Smooth muscle cell of the brain vasculature (primary cell): ENCODE measurements at regions not wholly inside any gene's neighbourhood (a gene's known extent, or its start where the extent isn't known, plus 50 kb on each side); places are given as distances from the start of the nearest gene placed in this dataset.

Experiments
- DNase-seq: peaks from one replicate; pipeline ENCODE4 v3.0.0-alpha.2; 2012; ENCODE audit warnings: low read depth, low spot score

DNA sequence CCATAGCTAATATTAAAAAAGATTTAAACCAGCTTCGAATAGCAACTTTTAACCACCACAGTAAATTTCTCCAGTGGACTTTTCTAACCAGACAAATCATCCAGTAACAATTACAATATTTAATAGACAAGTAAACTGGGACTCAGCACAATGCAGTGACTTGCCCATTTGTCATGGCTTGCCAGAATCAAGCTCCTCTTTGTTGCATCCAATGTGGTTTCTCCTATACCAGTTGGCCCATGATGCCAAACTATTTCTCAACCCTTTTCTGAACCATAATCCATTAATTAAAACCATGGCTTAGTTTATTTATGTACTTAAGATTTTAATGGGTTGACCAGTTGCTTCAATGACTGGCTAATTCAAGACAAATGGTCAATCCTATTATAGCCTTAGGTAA, 64.4 kb downstream of the DIO2 start:
- no peak for DNase-seq

DNA sequence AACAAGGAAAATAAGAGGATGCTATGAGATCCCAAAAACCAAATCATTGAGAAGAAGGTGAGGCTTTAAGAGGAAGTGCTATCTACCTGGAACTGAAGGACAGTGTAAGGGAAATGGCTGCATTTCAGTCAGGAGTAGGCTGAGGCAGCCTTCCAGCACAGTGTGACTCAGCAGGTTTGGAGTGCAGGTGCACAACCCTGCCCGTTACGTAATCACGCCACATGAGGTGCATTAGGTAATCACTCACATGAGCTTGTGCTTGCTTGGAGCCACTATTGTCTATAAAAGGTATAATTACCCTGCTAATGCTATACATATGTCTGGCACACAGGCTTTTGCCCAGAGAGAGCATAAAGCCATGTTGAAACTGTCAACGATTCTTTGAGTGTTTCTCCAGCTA, 74.9 kb downstream of the DIO2 start:
- DNase-seq: no peak

DNA sequence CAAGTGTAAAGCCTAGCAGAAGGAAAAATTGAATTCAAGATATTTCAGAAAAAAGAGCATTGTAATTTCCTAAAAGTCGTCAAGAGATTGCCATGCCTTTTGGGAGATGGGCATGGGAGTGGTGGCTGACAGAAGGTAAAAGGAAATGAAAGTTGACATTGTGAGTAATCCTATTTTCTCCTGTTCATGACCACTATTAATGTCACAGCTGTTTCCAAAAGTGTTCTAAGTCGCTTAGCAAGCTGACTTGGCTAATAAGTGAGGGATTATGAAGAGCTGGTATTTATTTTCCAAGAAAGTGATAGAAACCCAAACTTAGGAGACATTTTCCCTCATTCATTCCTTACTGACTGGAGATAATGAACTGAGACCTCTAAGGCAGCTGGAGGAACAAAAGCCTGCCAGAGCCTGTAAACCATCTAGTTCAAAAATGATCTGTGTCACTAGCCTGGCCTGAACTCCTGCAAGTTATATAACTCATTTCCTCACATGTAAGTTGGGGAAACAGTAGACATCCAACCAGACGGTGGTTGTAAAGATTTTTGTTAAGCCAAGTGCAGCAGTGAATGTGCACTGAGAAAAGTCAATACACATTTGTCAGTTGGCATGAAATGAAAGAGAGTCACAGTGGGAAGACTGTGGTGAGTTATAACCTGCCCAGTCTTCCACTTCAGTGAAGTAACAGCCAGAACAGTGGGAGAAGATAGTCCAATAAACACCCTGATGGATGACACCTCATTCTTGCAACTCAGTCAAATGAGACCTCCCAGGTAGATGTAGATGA, 75.8 kb downstream of the DIO2 start:
- DNase-seq: no peak

DNA sequence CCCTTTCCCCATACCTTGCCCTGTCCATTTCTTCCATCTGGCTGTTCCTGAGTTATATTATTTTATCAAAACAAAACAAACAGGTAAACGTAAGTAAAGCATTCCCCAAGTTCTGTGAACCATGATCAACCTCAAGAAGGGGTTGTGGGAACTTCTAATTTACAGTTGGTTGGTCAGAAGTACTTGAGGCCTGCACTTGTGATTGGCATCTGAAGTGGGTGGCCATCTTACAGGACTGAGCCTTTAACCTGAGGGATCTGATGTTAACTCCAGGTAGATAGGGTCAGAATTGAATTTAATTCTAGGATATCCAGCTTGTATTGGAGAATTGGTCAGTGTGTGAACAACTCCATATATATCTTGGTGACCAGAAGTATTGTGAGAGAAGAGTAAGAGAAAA, 77.0 kb downstream of the DIO2 start:
- no peak for DNase-seq

DNA sequence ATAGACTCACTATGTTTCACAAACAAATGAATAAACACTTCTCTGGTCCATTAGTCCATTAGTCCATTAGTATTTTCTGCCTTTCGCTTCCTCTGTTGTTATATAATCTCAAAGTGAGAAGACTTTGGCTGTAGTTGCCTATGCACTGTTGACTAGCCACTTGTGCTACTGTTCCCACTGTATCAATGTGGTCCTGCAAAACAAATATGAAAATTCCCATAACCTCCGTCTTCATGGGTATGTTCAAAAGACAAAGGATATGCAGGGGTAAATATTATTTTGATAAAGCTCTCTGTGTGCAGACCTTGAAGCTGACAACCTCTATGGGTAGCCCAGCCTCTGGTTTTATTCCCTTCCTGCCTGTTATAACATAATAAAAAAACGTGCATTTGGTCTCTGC, 77.8 kb downstream of the DIO2 start:
- no peak for DNase-seq

DNA sequence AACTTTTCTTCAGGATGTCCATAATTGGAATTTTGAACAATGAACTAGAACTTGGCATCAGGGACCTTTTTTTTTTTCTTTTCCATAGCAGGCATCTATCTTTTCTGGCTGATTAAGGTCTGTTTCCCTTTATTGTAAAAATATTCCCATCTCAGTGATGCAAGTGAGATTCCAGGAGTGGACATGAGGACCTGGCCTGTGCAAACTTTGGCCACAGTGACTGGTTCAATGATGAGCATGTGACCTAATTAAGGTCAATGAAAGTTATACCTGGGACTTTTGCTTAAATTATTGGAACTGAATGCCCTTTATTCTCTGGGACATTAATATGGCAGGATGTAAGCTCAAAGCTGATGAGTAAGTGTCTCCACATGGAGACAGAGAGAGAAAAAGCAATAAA, 83.8 kb downstream of the DIO2 start:
- DNase-seq: no peak

DNA sequence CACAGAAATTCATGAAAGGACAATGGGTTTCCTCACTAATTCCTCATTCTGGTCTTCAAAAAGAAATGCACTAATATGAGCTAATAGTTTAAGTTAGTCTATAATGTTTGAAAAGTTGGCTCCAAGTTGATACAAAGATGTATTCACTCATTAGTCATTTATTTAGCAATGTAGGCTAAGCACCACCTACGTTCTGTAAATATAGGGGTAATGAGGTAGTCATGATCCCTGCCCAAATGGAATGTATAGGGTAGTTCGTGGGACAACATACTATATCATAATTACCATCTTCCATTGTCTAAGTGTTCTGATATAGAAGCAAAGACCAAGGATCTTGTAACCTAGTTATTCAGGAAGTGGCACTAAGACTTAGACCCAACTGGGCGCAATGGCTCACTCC, 86.5 kb downstream of the DIO2 start:
- DNase-seq: no peak

DNA sequence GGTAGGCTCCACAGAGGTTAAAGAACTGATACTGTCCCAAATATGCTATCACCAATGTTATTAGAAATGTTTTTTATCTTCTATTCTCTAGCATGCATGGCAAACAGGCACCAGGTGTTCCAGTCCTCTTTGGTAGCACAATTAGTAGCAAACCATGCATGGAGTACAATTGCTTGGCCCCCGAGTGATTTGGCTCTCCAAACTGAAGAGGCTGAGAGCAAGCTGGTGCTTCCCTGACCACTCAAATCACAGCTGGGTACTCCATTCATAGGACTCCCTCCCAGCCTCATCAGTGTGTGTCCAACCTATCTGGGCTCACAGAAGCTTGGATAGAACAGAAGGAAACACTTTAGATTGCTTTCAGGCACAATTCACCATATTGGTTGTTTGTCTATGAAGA, 93.4 kb downstream of the DIO2 start:
- no peak for DNase-seq

DNA sequence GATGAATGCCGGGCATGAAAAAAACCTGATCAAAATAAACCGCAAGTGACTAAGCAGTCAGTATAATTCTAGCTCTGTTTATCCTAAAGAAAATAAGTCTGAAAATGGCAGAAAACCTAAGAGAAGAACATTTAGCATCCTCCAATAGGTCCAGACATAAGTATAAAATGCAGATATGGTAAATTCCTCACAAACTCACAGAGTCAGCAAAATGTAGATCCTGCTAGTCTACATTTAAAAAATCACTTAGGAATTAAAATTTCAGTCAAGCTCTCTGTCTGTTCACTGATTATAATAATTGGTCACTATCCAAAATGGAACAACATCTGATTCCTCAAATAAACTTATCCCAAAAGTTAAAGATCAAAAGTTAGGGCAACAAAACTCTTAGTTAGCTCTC, 95.1 kb downstream of the DIO2 start:
- no peak for DNase-seq

DNA sequence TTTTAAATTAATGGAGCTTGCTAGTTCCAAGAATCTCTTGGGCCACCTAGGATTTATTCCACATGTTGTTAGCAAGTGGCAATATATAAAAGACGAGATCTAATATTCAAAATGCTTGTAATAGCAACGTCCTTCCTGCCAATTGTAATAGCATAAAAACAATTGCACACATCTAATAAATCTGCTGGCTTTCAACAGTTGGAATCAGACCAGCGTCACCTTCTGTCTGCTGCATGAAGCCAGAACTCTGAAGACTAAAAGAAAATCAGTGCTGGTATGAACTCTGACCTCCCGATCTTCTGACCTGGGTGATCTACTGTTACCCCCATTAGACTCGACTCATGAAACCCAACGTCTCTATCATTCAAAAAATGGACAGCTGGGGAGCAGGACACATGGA, 100.6 kb downstream of the DIO2 start:
- DNase-seq: no peak

DNA sequence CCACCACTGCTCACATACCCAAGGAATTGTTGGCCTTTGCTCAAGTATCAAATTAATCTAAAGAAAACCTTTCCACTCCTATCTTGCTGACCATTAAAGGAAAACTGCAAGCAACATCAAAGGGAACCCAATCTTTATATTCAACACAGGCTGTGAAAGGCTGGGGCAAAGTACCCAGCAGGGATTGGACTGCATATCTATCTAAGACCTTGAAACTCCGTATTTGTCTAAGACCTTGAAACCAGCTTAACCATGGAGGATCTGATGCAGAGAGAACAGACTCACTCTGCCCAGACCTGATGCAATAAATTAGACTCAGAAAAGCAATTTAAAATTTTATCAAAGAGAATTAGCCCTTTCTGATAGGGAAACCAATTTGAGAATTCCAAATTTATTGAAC, 102.2 kb downstream of the DIO2 start:
- DNase-seq: no peak

DNA sequence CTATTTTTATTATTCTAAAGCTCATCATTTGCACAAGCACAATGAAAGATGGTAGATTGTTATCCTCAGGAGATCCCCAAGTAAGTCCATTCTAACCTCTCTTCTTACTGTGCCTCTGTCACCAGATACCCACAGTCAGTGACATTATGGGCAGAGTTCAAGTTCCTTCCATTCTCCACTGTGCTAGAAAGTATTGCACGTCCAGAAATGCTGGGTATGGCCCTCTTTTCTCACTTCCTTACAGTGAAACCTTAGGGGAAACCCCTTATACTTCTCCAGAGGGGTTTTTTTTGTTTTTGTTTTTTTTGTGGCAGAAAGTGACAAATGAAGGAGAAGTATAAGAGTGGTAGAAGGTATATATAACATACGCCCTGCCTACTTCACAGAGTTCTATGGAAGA, 102.9 kb downstream of the DIO2 start:
- no peak for DNase-seq

DNA sequence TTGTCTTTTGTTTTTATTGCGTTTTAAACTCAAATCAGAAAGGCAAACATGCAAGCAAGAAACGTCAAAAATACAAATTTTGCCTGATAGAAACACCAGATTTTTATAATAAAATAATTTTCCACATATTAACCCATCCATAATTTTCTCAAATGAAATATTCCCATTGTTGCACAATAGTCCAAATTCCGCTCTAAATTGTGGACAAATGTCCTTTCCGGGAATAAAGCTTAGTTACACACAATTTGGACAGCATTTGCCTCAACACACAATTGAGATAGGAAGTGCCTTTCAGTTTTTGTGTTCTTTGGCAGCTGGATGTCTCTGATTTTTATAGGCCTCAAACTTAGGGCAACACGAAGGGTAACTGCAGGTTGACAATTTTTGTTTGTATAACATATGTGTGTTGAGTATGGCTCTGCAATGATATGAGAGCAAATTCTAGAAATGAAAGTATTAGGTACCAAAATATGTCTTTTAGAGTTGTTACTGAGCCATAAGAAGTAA, 105.8 kb downstream of the DIO2 start:
- DNase-seq: no peak

DNA sequence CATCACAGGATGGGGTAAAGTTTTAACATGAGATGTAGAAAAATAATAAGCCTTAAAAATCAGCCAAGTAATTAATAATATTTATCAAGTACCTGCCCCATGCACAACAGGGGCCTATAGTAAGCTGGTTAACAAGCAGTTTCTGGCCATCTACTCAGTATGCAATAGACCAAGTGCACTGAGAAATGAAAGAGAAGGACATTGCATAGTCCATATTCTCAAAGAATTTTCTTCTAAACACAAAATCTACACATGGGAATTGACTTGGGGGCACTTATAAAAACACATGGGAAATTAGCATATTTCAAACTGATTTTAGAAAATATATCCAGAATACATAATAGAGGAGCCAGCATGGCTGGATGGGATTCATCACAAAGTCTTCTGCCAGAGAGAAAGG, 109.5 kb downstream of the DIO2 start:
- DNase-seq: no peak

DNA sequence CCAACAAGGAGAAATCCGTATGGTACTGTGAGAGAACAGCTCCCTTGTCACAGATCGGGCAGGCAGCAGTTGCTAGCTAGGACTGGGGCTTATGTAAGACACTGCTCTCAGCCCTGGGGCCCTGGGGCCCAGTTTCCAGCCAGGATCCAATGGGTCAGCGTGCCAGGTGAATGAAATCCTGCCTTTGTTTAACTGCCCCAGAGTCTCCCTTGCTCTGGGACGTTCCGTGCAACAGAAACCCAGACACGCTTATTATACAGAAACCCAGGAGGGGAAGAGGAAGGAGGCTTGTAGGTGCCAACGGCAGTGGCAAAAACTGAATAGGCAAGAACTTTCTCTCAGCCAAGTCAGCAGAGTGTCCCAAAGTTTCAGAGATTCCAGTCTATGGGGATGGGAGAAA, 110.6 kb downstream of the DIO2 start:
- DNase-seq: no peak

DNA sequence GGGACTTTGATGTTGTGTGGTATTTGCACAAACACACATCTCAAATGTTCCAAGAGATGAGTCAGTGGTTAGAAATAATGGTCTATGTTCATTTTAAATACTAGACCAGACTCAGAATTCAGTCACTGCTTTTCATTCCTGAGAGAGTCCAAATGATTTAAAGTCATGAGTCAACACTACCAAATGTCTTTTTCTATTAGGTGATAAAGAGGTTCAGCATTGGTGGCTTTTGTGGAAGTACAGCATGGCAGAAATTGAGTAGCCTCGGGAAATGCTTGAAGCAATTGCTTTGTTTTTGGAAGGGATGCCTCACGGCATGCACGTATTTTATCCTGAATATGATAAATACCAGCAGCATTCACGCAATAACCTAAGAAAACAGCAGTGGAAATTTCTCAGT, 115.7 kb downstream of the DIO2 start:
- DNase-seq: no peak

DNA sequence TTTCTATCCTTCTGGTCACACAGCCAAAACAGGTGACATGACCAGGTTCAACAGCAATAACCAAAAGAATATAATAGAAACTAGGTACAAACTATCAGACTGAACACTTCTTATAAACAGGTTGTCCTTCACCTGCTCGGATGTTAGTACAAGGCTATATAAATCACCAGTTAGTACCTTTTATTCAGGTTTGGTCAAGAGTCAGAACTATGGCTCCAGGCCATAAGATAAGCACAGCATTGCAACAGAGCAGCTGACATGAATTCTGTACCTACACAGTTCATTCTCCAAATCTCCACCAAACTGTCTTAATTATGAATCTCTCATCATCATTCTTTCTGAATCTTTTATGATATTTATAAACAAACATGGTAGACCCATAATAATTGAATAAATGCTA, 123.9 kb downstream of the DIO2 start:
- DNase-seq: no peak

DNA sequence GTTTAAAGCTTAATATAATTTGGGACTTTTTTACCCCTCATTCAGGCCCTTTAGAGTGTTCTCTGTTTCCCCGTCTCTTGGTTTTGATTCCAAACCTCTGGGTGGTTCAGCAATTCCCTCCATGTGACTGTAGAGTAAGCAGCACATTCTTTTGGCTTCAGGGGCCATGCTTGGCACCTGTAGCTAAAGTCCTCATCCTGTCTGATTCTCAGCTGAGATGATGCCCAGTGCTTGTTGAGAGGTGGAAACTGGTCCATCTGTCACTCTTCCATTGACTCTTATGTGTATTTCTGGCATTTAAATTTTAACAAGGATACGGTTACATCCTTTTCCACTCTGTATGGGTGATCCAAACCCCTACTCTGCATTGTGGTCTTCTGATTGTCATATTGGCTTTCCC, 127.1 kb downstream of the DIO2 start:
- DNase-seq: no peak

DNA sequence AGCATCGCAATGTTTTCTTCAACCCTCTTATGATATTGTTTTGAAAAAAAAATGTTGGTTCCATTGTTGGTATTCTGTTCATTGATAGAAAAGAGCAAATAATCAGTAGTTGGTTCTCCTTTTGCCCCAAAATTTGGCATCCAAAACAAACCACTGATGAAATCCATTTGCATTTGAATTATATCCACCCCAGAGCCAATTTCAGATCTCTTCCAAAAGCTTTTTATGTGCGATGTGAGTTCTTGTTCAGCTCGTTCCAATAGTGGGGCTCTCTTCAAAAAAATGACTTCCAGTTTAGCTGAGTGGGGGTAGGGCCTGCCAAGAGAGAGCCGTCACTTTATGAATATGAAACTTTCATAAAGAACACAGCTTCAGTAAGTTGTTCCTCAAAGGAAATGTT, 130.7 kb downstream of the DIO2 start:
- DNase-seq: no peak

DNA sequence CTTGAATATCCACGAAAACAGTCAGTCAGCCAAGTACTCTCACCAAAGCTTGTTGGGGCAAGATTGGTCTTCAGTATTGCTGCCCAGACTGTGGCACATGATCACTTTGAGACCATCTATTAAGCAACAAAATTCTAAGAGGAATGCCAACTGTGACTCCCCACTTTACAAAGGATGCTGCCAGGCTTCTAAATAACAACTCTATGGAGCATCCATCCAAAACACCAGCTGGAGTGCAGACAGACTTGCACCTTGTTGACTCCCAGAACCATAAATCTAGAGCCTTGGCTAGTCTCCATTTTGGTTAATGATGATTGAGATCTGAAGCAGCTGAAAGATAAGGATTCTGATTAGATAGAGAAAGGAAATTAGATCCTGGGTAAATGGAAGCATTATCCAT, 132.8 kb downstream of the DIO2 start:
- DNase-seq: no peak

DNA sequence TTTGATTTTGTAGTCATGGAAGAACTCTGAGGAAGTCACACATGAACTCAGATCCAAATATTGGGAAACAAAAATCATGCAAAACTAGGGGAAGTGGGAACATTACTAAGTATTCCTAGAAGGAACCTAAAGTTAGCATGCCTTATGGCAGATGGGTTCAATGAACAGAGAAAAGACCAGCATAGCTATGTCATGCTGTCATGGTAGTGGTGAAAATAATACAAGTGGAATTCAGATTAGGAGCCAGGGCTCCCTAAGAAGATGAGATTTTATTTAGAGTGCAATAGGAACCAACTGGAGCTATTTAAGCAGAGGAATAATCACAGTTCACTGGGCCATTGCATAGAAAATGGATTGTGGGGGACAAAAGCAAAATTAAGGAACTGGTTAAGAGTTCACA, 134.0 kb downstream of the DIO2 start:
- DNase-seq: no peak

DNA sequence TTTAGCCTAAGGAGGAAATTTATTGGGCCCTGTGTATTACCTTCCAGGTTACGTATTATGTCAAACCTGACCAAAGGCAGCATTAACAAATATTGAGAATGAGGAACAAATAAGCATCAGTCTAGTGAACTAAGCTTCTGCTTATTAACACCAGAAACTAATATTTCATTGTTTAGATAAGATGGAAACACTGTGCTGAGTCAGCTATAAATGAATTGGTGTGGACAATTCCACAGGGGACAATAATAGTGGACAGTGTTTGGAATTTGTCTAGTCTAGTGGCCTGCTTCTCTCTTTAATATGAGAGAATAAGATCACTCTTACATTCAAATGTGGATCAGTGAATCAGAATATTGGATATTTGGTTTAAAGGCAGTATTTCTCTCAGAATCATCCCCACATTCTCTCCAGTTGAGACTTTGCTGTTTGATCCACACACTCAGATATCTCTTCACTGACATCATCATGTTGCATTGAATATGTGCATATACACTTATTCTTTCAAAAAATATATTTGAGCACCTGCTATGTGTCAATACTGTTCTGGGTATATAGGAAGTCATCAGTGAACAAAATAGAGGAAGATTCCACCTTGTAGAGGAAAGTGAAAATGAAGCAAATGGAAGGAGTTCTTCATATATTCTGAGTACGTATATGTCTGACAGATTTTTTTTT, 136.3 kb downstream of the DIO2 start:
- DNase-seq: no peak

DNA sequence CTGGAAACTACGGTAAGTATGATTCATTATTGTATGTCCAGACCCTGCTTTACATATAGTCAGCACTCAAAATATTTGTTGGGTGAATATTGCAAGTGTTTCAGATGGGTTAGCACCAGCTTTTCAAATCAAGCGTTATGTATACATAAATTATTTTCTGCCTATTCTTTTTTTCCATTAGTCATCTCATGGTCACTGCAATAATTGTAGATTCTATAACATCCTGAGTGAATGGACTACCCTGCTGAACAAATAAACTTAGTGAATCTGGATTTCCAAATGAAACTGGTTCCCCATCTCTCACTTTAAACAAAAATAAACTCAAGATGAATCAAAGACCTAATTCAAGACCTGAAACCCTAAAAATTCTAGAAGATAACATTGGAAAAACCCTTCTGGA, 152.3 kb downstream of the DIO2 start:
- no peak for DNase-seq

DNA sequence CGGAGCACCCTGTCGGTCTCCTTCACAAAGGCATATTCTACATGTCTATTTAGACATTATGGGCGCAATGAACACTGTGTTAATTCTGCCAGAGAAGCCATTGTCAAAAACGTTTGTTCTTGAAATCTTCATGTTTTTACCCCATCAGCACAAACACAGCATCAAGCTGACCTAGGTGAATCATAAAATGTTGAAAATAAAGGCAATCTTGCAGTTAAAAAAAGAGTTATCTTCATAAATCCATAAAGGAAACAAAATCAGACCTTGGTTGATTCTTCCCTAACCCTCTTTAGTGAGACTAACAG, 154.9 kb downstream of the DIO2 start:
- DNase-seq: no peak
